Cardiac muscle cell (in vitro differentiated cells and primary cell): ENCODE measurements at regions not wholly inside any gene's neighbourhood (a gene's known extent, or its start where the extent isn't known, plus 50 kb on each side); places are given as distances from the start of the nearest gene placed in this dataset.

Experiments used
- DNase-seq, 2 donors: peaks; one replicate each; pipeline versions ENCODE4 v3.0.0 to v3.0.0-alpha.2; 2010 to 2017; ENCODE audit warnings: low read depth in 1 of 2, low spot score in 1 of 2
- H3K27ac ChIP-seq: fragments of 200-600 bp; sonication (generic); 2 replicates; pipeline ENCODE4 v1.5.1; 2016
- H3K27me3 ChIP-seq: fragments of 200-600 bp; sonication (generic); 2 replicates; pipeline ENCODE4 v1.6.0; 2016; ENCODE audit warnings: control low read depth
- H3K36me3 ChIP-seq: fragments of 200-600 bp; sonication (generic); 2 replicates; pipeline ENCODE4 v1.5.1; 2016; ENCODE audit warnings: control low read depth
- H3K4me1 ChIP-seq: fragments of 200-600 bp; sonication (generic); 2 replicates; pipeline ENCODE4 v1.8.1; 2017; ENCODE audit warnings: low read depth, mild to moderate bottlenecking, mixed run types
- H3K4me3 ChIP-seq: fragments of 200-600 bp; sonication (generic); 2 replicates; pipeline ENCODE4 v1.5.1; 2016; ENCODE audit warnings: mild to moderate bottlenecking
- H3K9me3 ChIP-seq: fragments of 200-600 bp; sonication (generic); 2 replicates; pipeline ENCODE4 v1.5.1; 2017; ENCODE audit warnings: low read depth, mild to moderate bottlenecking, control low read depth
- TF ChIP-seq, protein P1 (sequence below): IDR thresholded peaks from 2 replicates; pipeline ENCODE4 v1.5.1; 2012; ENCODE audit warnings: low read depth, mild to moderate bottlenecking, low read length

DNA sequence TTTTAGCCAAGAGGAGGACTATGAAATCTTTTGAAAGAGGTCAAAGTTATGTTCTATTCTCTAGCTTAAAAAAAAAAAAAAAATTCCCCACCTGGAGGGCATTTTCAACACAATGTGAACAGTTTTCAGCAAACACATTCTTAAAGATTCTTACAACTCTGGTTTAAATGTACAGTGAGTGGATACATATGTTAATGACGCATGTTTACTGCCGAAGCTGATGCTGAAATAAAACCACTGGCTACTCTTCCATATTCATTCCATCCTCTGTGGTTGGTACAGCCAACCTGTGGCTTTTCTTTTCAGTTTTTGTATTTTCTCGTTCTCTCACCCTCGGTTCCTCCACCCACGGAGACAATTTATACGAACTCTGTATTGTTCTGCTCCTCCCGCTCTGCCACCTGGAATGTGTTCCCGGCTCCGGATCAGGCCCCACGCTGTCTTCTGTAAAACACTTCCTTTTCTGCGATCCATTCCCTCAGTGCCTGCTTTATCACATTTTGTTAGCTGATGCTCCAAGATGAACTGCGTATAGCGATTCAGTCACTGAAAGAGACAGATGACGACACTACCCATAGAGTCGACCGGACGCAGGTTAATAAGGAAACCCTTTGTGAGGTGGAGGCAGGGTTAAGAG lies 466.4 kb upstream of the ARGLU1 start:
- no peaks in the 10 kb centered on the region for H3K4me1 ChIP-seq
- no peak overlapping the region for H3K4me3 ChIP-seq
- H3K27ac ChIP-seq = no peak overlapping the region
- no peaks in the 10 kb centered on the region for H3K27me3 ChIP-seq
- no peak for DNase-seq
- no peaks in the 10 kb centered on the region for H3K9me3 ChIP-seq
- no peaks in the 10 kb centered on the region for H3K36me3 ChIP-seq
- TF ChIP-seq, protein P1, sequence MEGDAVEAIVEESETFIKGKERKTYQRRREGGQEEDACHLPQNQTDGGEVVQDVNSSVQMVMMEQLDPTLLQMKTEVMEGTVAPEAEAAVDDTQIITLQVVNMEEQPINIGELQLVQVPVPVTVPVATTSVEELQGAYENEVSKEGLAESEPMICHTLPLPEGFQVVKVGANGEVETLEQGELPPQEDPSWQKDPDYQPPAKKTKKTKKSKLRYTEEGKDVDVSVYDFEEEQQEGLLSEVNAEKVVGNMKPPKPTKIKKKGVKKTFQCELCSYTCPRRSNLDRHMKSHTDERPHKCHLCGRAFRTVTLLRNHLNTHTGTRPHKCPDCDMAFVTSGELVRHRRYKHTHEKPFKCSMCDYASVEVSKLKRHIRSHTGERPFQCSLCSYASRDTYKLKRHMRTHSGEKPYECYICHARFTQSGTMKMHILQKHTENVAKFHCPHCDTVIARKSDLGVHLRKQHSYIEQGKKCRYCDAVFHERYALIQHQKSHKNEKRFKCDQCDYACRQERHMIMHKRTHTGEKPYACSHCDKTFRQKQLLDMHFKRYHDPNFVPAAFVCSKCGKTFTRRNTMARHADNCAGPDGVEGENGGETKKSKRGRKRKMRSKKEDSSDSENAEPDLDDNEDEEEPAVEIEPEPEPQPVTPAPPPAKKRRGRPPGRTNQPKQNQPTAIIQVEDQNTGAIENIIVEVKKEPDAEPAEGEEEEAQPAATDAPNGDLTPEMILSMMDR = no peak

DNA sequence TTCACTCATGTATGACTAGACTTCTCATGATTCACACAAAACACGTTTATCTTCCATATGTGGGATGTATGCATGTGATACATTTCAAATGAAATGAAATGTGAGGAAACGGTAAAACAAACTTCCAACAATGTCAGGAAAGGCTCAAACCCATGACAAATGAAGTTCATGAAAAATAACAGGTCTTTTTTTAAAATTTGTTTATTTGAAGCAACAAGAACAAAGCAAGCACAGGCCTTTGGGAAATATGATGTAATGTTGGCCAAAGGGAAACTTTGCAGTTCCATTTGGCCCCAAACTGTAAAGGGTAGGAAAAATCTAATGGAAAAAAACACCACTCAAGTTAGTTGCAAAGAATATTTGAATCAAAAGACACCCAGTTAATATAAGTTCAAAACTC lies 463.8 kb upstream of the ARGLU1 start:
- Histone ChIP-seq H3K27ac (no peak overlapping the region), H3K9me3 (no peaks in the 10 kb centered on the region), H3K4me1 (no peaks in the 10 kb centered on the region), H3K27me3 (no peaks in the 10 kb centered on the region), H3K36me3 (no peaks in the 10 kb centered on the region), H3K4me3 (no peak overlapping the region)
- TF ChIP-seq, protein P1 = no peak
- no peak for DNase-seq

DNA sequence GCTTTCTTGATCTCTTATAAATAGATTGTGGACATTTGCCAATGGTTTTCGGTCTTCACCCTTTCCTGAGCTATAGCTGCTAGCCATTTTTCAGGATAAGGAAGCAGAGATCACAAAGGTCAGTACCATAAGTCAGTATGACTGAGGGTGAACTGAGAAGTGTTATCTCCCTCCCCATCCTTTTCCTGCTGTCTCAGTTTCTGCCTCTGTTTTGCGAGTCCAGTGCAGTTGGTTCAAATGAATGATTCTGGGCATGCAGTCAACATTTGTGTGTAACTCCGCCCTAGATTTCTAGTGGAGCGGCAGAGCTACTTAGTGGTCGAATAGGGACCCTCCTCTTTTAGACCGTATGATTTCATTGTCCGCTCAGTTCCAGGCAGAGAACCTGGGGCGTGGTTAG lies 460.8 kb upstream of the ARGLU1 start:
- H3K36me3 ChIP-seq = no peaks in the 10 kb centered on the region
- no peaks in the 10 kb centered on the region for H3K4me1 ChIP-seq
- H3K27ac ChIP-seq = no peak overlapping the region
- no peak overlapping the region for H3K4me3 ChIP-seq
- H3K27me3 ChIP-seq = no peaks in the 10 kb centered on the region
- no peaks in the 10 kb centered on the region for H3K9me3 ChIP-seq
- TF ChIP-seq, protein P1 = no peak
- no peak for DNase-seq

DNA sequence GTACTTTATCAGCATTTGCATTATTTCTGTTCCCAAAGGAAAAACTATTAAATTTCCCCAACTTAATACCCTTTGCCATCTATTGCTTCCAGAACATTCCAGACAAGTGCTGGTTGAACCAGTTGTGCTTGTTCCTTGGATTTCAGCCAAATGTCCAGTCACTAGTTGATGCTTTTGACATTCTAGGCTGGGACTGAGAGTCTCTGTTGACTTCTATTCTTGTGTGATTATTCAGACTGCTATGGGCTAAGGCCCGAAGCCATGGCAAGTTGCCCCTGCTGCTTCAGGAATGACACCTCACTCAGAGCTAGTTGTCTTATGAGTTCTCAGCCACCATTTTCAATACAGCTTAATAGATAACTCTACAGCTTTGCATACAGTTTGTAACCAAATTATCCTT lies 458.1 kb upstream of the ARGLU1 start:
- Histone ChIP-seq H3K4me1 (no peaks in the 10 kb centered on the region), H3K9me3 (no peaks in the 10 kb centered on the region), H3K36me3 (no peaks in the 10 kb centered on the region), H3K4me3 (no peak overlapping the region), H3K27me3 (no peaks in the 10 kb centered on the region), H3K27ac (no peak overlapping the region)
- peak; percentile 17 to 45 for DNase-seq
- TF ChIP-seq, protein P1 = no peak

DNA sequence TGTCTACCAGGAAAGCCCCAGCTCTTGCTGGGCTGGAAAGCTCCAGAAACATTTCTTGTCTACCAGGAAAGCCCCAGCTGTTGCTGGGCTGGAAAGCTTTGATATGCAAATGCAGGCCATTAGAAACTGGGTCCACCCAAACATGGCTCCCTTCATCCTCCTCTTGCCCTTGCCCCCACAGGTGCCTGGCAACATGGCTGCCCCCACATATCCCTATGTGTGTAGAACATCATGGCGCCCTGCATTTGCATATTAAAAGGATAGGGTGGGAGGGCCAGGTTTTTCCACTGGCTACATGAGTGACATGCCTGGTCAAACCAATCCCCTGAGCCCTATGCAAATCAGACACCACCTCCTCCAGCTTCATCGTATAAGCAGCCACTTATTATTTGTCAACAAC lies 455.4 kb upstream of the ARGLU1 start:
- Histone ChIP-seq H3K4me1 (no peaks in the 10 kb centered on the region), H3K27ac (no peak overlapping the region), H3K4me3 (no peak overlapping the region), H3K27me3 (no peaks in the 10 kb centered on the region), H3K9me3 (no peaks in the 10 kb centered on the region), H3K36me3 (no peaks in the 10 kb centered on the region)
- DNase-seq = no peak
- TF ChIP-seq, protein P1 = no peak
